GM12891 (cell line): ENCODE measurements at regions not wholly inside any gene's neighbourhood (a gene's known extent, or its start where the extent isn't known, plus 50 kb on each side); places are given as distances from the start of the nearest gene placed in this dataset.

Source experiments
- POLR2A ChIP-seq: IDR thresholded peaks from 2 replicates; pipeline ENCODE4 v1.6.1; 2011; ENCODE audit warnings: low read depth, low read length, control low read depth
- POLR2AphosphoS5 ChIP-seq: IDR thresholded peaks from 2 replicates; pipeline ENCODE4 v1.6.1; 2011; ENCODE audit warnings: low read depth, low read length, control low read depth
- POU2F2 ChIP-seq: IDR thresholded peaks from 2 replicates; pipeline ENCODE4 v1.6.1; 2011; ENCODE audit warnings: low read depth, mild to moderate bottlenecking, control low read depth, low read length, moderate library complexity

DNA sequence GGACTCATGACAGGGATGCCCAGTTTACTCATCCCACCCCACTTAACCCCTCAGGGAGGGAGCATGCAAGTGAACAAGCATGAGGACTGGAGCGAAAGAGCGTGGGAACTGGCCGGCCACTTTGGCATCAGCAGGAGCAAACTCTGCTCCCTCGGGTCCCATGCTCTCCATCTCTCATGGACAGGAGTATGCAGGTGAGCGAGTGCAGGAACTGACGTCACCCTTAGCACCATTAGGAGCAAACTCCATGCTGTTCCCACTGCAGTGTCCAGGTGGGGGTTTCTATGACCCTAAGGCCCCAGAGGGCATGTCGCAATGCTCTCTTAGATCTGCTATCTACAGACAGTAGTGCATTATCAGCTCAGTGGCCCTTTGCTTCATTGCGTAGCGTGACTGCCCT is 821.8 kb upstream of the LRFN5 start:
- TF ChIP-seq POLR2AphosphoS5 (no peak), POU2F2 (no peak), POLR2A (no peak)
